BLaER1 treated with 17β-estradiol and CSF1 and Interleukin-3, amounts not matched to agents 10 nM and 100 nM (cell line): ENCODE measurements at regions not wholly inside any gene's neighbourhood (a gene's known extent, or its start where the extent isn't known, plus 50 kb on each side); places are given as distances from the start of the nearest gene placed in this dataset.
"Not testable (repeated sequence)": the region's sequence is repeated elsewhere in the genome, so short reads cannot be mapped to it uniquely, and the experiment has no call there.

Experiments used
- H3K27ac ChIP-seq, 11 experiments: shearing (Covaris generic); formaldehyde crosslinking; 2 replicates each; pipeline ENCODE4 v1.8.1; 2022
- H3K27me3 ChIP-seq, 11 experiments: shearing (Covaris generic); formaldehyde crosslinking; 2 replicates each; pipeline ENCODE4 v1.8.1; 2022
- H3K36me3 ChIP-seq, 11 experiments: shearing (Covaris generic); formaldehyde crosslinking; 2 replicates each; pipeline ENCODE4 v1.8.1; 2022
- H3K4me1 ChIP-seq, 10 experiments: shearing (Covaris generic); formaldehyde crosslinking; 2 replicates each; pipeline ENCODE4 v1.8.1; 2022
- H3K4me2 ChIP-seq, 11 experiments: shearing (Covaris generic); formaldehyde crosslinking; 2 replicates each; pipeline ENCODE4 v1.8.1; 2022
- H3K4me3 ChIP-seq, 10 experiments: shearing (Covaris generic); formaldehyde crosslinking; 2 replicates each; pipeline ENCODE4 v1.8.1; 2022
- H3K9ac ChIP-seq, 11 experiments: shearing (Covaris generic); formaldehyde crosslinking; 2 replicates each; pipeline ENCODE4 v1.8.1; 2022
- H3K9me3 ChIP-seq, 11 experiments: shearing (Covaris generic); formaldehyde crosslinking; replicated peaks in 1 of 11; 2 replicates each; pipeline ENCODE4 v1.8.1; 2022
- H4K20me1 ChIP-seq, 11 experiments: shearing (Covaris generic); formaldehyde crosslinking; 2 replicates each; pipeline ENCODE4 v1.8.1; 2022
- Cebpa-rat ChIP-seq, 11 experiments: shearing (Covaris generic); IDR thresholded peaks; 2 replicates each; pipeline ENCODE4 v1.8.1; 2022

GRCh38 chr18:76710646-76711520 is 111.5 kb upstream of the ZNF236 start:
- H3K4me3 ChIP-seq, result no peak overlapping the region
- no peak overlapping the region for H3K4me2 ChIP-seq
- H3K27me3 ChIP-seq, result no peaks in the 10 kb centered on the region
- H4K20me1 ChIP-seq, result no peaks in the 10 kb centered on the region
- no peaks in the 10 kb centered on the region; a peak in 1 of 22 replicates for H3K9me3 ChIP-seq
- no peak overlapping the region for H3K27ac ChIP-seq
- H3K9ac ChIP-seq, result peak overlapping the region in 1 of 11 experiments; percentile 41; a peak in 1 of 22 replicates
- peaks cover 0 to 15% (median 8%) of the 10 kb centered on the region in 10 experiments; a peak in 11 of 20 replicates for H3K4me1 ChIP-seq
- H3K36me3 ChIP-seq, result no peaks in the 10 kb centered on the region
- no peak for TF ChIP-seq Cebpa-rat (IDR thresholded peaks at IDR 0.05)

- no peak overlapping the region; a peak in 1 of 22 replicates for H3K9ac ChIP-seq
- H3K27me3 ChIP-seq, result no peaks in the 10 kb centered on the region
- no peaks in the 10 kb centered on the region for H3K36me3 ChIP-seq
- H4K20me1 ChIP-seq, result no peaks in the 10 kb centered on the region
- TF ChIP-seq Cebpa-rat (IDR thresholded peaks at IDR 0.05), result no peak
- H3K9me3 ChIP-seq, result no peaks in the 10 kb centered on the region; a peak in 1 of 22 replicates
- peak overlapping the region in 2 of 11 experiments; percentile 25 to 66; a peak in 3 of 22 replicates for H3K4me2 ChIP-seq
- H3K4me1 ChIP-seq, result peaks cover 0 to 15% (median 8%) of the 10 kb centered on the region in 10 experiments; a peak in 11 of 20 replicates
- H3K4me3 ChIP-seq, result no peak overlapping the region
- H3K27ac ChIP-seq, result no peak overlapping the region
Measured at GRCh38 chr18:76709659-76710645, 112.4 kb upstream of the ZNF236 start.

- Histone ChIP-seq H3K4me3 (no peak overlapping the region), H3K9me3 (no peaks in the 10 kb centered on the region; a peak in 1 of 22 replicates), H4K20me1 (no peaks in the 10 kb centered on the region), H3K9ac (no peak overlapping the region), H3K36me3 (no peaks in the 10 kb centered on the region), H3K4me2 (no peak overlapping the region), H3K27ac (no peak overlapping the region), H3K27me3 (no peaks in the 10 kb centered on the region), H3K4me1 (peaks cover 0 to 15% (median 8%) of the 10 kb centered on the region in 10 experiments; a peak in 11 of 20 replicates)
- no peak for TF ChIP-seq Cebpa-rat (IDR thresholded peaks at IDR 0.05)
Measured at GRCh38 chr18:76708722-76709353, 113.5 kb upstream of the ZNF236 start.

GRCh38 chr18:76708071-76708721 is 114.2 kb upstream of the ZNF236 start:
- H4K20me1 ChIP-seq, result no peaks in the 10 kb centered on the region
- peaks cover 0 to 13% (median 7%) of the 10 kb centered on the region in 10 experiments; a peak in 11 of 20 replicates for H3K4me1 ChIP-seq
- no peak overlapping the region for H3K27ac ChIP-seq
- no peak for TF ChIP-seq Cebpa-rat (IDR thresholded peaks at IDR 0.05)
- H3K9me3 ChIP-seq, result no peaks in the 10 kb centered on the region
- no peak overlapping the region for H3K4me3 ChIP-seq
- 0 out of 22 replicates have a peak overlapping the region, but pooled peaks of 1 of the 11 experiments have one; percentile 13 for H3K9ac ChIP-seq
- H3K4me2 ChIP-seq, result no peak overlapping the region
- H3K27me3 ChIP-seq, result no peaks in the 10 kb centered on the region
- no peaks in the 10 kb centered on the region for H3K36me3 ChIP-seq

- no peaks in the 10 kb centered on the region for H3K36me3 ChIP-seq
- H3K4me2 ChIP-seq, result no peak overlapping the region
- no peak for TF ChIP-seq Cebpa-rat (IDR thresholded peaks at IDR 0.05)
- H4K20me1 ChIP-seq, result no peaks in the 10 kb centered on the region
- no peak overlapping the region for H3K27ac ChIP-seq
- H3K4me1 ChIP-seq, result peaks cover 0 to 6% (median 3%) of the 10 kb centered on the region in 10 experiments; a peak in 11 of 20 replicates
- no peak overlapping the region for H3K4me3 ChIP-seq
- H3K9me3 ChIP-seq, result no peaks in the 10 kb centered on the region
- H3K9ac ChIP-seq, result no peak overlapping the region
- H3K27me3 ChIP-seq, result no peaks in the 10 kb centered on the region
Measured at GRCh38 chr18:76707534-76707933, 114.8 kb upstream of the ZNF236 start.

- not testable (repeated sequence) for H3K9ac ChIP-seq, H3K36me3 ChIP-seq, H3K27me3 ChIP-seq, H3K9me3 ChIP-seq, H3K4me3 ChIP-seq, H3K4me1 ChIP-seq, H4K20me1 ChIP-seq, H3K4me2 ChIP-seq, H3K27ac ChIP-seq
Measured at GRCh38 chr18:76704589-76704988, 117.8 kb upstream of the ZNF236 start.

GRCh38 chr18:76699923-76700322 is 122.4 kb upstream of the ZNF236 start:
- Histone ChIP-seq H3K27ac (no peak overlapping the region), H3K9ac (no peak overlapping the region), H4K20me1 (no peaks in the 10 kb centered on the region), H3K36me3 (no peaks in the 10 kb centered on the region), H3K4me3 (no peak overlapping the region), H3K9me3 (no peaks in the 10 kb centered on the region), H3K27me3 (no peaks in the 10 kb centered on the region), H3K4me1 (no peaks in the 10 kb centered on the region), H3K4me2 (no peak overlapping the region)
- no peak for TF ChIP-seq Cebpa-rat (IDR thresholded peaks at IDR 0.05)

- Histone ChIP-seq H3K4me2 (no peak overlapping the region), H3K27ac (no peak overlapping the region), H3K9me3 (no peaks in the 10 kb centered on the region), H3K27me3 (no peaks in the 10 kb centered on the region), H4K20me1 (no peaks in the 10 kb centered on the region), H3K36me3 (no peaks in the 10 kb centered on the region), H3K4me1 (no peaks in the 10 kb centered on the region), H3K9ac (no peak overlapping the region), H3K4me3 (no peak overlapping the region)
- no peak for TF ChIP-seq Cebpa-rat (IDR thresholded peaks at IDR 0.05)
Measured at GRCh38 chr18:76697441-76697901, 124.9 kb upstream of the ZNF236 start.
